ENCODE measurements at regions not wholly inside any gene's neighbourhood (a gene's known extent, or its start where the extent isn't known, plus 50 kb on each side); places are given as distances from the start of the nearest gene placed in this dataset.
"Not testable (repeated sequence)": the region's sequence is repeated elsewhere in the genome, so short reads cannot be mapped to it uniquely, and the experiment has no call there.

DNA sequence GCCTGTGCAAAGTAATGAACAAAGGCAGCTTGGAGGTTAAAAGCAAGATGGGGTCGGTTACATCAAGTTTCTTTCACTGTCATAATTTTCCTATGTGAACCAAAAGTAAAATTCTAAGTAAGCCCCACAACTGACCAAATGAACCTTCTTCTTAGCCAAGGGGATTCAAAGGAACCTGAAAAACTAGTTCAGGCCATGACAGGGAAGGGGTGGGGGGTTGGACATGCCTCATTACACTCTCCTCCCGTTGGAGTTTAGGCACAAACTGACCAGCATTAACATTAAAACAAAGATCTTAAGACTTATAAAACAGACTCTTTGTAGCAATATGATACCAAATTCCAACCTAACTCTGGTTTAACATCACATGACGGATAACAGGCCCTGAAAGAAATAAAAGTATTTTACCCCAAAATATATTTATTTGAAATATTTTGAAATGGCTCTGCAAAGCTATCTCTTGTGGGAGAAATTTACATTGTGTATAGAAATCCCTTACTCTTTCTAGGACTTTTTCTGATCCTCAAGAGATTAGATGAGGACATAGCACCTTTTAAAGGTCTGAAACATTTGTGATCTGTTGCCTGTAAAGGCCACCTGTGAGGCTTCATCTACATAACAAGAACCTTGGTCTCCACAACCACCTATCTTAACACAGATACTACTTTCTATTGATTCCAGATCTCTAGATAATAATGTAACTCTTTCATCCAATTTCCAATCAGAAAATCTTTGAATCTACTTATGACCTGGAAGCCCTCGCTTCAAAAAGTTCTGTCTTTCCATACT, 1829.0 kb upstream of the MIR17HG start:
- DNase-seq: no peak

DNA sequence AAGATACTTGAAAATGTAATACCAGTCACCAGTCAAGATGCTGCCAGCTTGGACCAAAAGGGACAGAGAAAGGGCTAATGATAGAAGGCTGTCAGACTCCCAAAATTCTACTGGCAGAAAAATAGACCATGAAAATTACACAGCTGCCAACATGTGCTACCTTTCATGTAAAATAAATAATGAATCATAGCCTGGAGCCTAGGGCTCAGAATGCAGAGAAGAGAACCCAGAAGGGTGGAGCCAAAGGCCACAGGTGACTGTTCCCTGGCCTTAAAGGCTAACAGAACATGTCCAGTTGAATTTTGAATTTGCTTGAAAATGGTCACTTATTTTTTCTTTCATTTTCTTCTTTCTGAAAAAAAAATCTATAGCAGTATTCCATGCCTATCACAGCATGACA, 1827.0 kb upstream of the MIR17HG start:
- no peak for DNase-seq

DNA sequence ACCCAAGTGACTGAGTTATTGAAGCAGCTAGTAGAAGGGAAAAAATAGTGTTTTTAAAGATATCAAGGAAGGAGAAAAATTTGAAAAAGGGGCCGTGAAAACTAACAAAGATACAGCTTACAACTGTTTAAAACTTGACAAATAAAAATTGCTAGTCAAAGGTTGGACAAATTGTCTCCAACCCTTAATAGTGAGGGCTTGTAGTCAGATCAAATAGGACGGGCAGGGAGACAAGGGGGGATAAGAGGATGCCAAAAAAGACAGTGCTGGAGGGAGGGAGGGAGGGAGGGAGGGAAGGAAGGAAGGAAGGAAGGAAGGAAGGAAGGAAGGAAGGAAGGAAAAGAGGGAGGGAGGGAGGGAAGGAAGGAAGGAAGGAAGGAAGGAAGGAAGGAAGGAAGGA, 1825.8 kb upstream of the MIR17HG start:
- not testable (repeated sequence) for DNase-seq

DNA sequence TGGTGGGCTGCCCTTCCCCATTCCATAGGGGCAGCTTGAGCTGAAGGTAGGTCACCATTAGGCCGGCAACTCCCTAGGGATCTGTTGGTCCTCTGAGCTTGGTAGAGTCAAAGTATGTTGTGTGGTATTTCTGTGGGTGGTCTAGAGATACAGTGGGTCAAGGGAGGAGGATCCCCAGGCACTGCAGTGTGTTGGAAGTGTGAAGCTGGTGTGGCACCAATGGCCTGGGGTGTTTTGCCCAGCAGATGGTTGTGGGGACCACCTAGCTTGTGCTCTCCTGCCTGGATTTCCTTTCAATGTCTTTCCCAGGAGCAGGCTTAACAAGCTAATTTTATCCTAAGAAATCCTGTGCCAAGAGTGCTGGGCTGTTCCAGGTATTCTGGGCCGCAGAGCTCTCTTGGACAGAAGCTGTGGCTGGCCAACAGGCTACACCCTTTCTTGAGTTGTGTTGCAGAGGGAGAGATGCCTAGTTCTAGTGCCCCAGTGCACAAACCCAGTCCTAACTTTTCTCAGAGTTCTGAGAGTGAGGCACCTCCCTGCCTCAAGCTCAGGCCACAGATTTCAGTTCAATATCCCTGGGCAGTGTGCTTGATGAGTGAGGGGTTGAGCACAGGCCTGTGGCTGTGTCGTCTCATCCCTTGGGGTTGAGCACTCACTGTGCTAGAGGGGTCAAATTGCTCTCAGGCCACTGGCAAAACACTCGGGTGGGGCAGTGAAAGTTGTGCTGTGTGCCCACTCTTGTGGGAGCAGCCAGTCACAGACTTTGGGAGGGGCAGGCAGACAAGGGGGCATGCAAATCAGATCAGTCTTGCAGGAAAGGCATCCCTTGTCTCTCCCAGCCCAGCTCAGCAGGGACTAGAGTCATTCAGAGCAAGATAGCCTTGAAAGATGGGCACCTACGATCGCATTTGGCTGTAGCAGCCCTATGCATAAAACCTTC, 1806.1 kb upstream of the MIR17HG start:
- DNase-seq: no peak

DNA sequence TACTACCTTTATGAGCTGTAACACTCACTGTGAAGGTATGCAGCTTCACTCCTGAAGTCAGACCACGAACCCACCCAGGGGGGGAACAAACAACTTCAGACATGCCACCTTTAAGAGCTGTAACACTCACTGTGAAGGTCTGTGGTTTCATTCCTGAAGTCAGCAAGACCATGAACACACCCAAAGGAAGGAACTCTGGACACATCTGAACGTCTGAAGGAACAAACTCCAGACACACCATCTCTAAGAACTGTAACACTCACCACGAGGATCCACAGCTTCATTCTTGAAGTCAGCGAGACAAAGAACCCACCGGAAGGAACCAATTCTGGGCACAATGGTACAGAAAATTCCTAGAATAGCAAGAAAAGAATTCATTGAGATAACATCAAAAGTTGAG, 1796.5 kb upstream of the MIR17HG start:
- DNase-seq: no peak

DNA sequence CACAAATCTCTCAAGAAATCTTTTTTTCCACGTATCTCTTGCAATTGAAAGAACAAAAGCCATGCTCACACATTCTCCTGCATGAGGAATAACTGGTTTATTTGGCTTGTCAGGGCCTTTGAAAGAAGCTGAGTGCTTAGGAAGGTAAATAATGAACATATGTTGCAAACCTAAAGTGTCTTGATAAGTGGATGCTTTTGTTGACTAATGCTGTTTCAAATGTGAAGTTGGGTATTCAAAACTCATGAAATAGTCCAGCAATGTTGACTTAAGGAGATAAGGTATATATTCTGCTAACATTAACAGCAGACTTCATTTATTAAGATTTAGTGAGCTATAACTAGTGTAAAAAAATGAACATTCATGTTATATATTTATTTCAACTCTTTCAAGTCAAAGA, 1792.7 kb upstream of the MIR17HG start:
- DNase-seq: no peak

DNA sequence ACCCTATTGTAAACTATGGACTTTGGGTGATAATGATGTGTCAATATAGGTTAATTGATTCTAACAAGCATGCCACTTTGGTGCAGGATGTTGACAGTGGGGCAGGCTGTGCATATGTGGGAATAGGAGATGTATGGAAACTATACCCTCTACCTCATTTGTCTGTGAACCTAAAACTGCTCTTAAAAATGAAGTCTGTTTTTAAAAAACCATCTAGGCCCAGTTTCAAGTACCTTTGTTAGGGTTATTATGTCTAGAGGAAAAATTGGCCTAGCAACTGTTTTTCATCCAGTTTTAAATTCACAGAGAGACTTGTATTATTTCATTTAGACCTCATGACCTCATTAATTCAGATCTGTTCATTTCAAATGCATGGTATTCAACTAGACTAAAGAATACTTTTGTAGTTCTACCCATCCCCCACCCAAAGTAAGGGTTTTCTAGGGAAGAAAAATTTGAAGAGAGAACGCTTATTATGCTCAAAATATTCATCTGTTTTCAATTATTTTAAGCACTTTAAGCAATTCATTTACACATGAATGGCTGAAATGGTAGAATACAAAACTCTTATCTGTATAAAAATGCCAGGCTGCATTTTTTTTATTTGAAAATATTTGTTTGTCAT, 1781.9 kb upstream of the MIR17HG start:
- no peak for DNase-seq

DNA sequence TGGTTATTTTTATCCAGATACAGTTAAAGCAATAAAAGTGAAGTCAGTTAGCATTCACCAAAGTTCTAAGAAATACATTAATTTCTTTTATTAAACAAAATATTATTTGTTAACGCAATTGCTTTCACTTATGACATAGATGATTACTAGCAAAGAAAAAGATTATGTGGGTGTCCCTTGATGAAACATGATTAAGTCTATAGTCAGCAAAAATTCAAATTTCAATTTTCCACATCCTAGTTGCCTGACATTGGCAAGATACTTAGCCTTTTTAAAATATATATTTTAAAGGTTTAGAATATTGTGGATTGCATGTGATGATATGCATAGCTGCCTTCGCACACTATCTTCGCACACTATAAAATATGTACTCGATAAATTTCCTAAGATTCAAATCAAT, 1780.5 kb upstream of the MIR17HG start:
- DNase-seq: no peak

DNA sequence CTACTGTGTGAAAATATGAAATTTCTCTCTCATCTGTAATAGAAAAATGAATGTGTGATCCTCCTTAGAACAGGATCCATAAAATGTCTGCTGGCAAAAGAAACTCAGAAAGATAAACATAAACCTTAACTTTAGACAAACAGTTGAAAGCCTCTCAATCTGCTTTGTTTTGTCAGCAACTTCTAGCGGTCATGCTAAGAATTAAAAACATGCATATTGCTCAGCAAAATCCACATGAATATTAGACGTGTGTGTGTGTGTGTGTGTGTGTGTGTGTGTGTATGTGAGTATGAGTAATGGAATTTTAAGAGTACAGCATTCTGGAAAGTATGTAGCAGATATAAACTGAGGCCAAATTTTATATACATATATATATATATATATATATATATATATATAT, 1779.2 kb upstream of the MIR17HG start:
- no peak for DNase-seq

DNA sequence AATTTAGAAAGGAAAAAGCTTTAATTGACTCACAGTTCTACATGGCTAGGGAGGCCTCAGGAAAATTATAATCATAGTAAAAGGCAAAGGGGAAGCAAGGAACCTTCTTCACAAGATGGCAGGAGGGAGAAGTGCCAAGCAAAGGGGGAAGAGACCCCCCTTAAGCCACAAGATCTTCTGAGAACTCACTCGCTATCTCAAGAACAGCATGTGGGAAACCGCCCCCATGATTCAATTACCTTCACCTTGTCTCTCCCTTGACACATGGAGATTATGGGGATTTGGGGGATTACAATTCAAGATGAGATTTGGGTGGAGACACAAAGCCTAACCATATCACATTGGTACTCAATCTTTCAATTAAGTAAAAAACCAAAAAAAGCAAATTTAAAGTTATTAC, 1778.7 kb upstream of the MIR17HG start:
- DNase-seq: no peak

DNA sequence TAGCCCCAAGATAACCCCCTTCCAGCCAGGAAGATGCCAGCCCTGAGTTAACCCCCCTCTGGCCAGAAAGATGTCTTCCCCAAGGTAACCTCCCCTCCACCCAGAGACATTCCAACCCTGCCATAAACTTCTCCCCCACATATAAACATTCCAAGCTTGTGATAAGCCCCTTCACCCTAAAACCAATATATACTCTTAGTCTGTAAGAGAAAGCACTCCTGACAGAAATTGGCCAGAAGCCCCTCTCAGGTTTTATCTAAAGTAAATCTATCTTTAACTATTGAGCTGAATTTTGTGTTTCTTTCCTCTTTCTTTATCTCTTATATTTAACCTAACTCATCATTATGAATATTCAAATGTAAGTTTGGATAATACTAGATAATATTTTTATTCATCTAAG, 1775.8 kb upstream of the MIR17HG start:
- no peak for DNase-seq

DNA sequence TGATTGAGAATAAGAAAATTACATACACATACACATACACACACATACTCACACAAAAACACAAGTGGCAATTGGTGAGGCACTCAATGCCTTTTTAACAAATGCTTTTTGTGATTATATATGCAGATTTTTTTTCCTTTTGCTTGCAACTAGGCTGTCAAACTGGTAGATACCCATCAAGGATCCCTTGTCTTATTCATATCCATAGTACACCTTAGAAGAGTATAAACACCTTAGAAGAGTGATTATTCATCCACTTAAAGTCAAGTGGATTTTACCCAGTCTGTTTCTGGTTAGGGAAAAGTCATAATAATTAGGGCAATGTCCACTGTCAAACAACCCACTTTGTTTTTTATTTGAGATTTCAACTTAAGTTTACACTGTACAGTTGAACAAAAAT, 1773.4 kb upstream of the MIR17HG start:
- no peak for DNase-seq

DNA sequence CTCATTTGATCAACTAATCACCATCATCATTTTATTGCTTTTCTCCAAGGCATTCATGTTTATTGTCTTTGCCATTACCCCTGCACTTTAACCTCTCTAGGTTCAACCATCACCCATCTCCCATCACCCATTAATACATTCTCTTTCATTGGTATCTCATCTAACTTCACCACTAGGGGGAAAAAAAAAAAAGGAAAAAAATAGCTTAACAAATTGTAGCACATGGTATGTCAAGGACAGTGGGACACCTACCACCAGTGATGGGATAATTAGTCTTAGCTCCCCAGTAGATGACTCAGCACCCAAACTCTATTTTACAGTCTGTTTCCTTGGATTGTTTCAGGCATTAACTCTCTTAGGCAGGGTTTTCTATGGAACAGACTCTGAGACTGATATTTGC, 1770.2 kb upstream of the MIR17HG start:
- DNase-seq: no peak

DNA sequence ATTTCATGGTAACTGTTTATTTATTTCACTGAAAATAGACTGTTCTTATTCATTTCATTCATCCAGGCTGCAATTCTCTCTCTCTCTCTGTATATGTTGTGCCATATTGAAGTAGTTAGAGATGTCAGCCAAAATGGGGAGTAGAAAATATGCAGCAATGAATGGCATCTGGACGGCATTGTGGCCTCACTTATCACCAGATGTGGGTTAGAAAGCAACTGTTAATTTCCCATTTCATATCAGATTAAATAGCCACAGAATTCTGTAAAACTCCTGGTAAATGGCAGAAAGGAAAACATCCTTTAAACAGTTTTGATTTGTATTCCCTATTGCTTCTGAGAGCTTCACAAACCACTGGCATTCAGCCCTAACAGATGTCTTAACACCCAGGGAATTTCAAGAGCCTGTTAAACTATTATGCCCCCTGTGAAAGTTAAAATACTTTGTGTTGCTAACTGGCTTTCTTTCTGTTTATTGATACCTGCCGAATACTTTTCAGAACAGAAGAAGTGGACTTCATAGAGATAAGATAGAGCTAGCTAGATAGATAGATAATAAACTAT, 1763.3 kb upstream of the MIR17HG start:
- DNase-seq: no peak

DNA sequence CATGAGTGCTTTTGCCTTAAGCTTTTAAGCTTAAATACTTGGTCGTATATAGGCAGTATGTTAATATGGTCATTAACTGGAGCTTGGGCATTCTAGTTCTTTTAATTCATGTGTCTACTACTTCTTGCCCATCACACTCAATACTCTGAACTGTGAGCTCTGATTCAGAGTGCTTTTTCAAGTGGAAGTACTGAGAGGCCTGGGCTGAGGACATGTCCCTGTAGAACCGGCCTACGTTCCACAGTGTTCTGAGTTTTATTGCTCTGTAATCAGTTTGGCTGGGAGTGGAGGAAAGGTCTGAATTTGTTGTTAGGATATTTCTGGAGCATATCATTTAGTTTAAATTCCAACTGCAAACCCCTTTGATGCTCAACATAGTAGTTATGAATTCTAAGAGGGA, 1744.8 kb upstream of the MIR17HG start:
- DNase-seq: no peak

DNA sequence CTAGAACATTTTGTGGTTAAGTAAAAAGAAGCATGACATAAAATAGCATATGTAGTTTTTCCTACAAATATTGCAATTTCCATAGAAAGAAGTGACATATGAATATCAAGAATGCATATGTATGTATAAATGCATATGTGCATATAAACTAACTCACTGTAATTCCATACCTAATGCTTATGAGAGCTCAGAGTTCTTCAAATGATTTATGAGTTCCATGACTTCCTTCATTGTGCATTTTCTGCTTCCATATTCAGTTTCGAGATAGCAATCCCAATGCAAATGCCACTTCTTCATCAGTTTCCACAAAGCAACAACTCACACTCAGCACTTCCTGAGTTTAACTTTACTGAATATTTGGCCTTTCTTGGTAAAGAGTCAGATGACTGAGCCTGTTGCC, 1744.3 kb upstream of the MIR17HG start:
- DNase-seq: no peak

DNA sequence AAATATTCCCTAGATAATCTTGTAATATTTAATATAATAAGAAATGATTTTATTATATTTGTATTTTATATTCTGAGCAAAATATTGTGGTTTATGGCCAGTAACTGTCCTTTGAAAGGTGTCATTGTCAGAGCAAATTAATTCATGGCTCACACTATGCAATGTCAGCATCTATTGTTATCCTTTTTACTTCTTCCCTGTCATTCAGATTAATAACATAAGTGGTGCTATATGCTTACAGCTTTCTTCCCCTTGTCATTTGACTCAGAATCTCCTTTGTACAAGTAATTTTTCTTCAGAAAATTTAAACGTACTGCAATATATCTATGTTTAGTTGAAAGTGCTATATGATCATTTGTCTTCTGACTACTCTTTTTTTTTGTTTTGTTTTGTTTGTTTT, 1738.2 kb upstream of the MIR17HG start:
- no peak for DNase-seq

DNA sequence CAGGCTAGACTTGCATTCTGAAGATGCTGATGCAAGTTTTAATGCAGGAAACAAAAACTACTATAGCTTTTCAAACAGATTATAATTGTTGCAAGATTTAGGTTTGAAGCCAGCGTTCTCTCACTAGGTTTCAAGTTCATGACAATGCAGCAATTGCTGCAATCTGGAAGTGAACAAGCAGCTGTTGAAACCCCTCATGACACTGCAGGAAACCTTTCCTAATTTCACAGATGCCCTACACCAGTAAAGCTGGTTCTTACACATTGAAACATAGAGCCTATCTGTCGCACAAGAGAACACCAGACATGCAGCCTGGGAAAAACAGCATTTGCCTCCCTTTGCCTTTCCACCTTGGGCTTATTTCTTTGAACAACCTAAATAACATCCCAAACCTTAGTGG, 1737.2 kb upstream of the MIR17HG start:
- no peak for DNase-seq

DNA sequence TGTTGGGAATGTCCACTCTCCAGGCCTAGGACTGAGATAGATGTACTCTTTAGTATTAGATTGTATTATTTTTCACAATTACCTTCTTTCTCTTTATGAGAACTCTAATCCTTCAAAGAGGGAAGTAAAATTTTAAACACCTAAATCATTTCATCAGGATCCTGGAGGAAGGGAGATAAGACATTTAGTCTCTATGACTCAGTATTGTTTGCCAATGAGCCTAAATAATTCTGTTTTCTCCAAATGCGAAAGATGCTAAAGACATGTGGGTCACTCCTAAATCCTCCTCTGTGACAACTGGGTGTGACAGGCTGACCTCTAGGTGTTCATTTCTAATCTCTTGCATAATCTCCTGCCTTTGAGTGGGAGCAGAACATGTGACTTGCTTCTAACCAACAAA, 1736.6 kb upstream of the MIR17HG start:
- DNase-seq: no peak

DNA sequence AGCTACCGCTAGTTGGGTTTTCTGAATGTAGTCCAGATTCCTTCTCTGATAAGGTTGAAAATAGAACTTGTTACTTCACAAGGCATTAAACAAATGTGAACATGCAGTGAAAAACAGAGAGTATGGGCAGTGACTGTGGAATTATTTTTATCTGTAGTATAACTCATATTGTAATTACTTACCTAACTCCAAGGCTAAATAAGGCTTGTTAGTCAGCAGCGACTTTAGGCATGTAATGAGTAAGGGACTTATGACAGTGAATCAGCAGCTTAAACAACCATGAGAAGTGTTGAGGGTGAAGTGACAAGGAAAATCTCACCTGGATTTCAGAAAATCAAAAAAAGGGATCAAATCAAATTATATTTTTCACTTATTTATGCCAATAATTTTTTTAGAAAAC, 1719.5 kb upstream of the MIR17HG start:
- DNase-seq: no peak

DNA sequence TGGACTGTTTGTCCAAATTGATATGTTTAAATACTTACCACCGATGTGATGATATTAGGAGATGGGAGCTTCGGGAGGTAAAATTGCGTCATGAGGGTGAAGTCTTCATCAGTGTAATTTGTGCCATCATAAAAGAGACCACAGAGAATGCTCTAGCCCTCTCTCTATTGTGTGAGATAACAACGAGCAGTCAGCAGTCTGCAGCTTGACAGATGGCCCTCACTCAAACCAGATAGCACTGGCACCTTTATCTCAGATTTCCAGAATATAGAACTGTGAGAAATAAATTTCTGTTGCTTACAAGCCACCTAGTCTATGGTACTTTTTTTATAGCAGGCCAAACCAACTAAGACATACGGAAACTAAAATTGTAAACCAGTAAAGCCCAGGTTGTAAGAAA, 1718.9 kb upstream of the MIR17HG start:
- no peak for DNase-seq

DNA sequence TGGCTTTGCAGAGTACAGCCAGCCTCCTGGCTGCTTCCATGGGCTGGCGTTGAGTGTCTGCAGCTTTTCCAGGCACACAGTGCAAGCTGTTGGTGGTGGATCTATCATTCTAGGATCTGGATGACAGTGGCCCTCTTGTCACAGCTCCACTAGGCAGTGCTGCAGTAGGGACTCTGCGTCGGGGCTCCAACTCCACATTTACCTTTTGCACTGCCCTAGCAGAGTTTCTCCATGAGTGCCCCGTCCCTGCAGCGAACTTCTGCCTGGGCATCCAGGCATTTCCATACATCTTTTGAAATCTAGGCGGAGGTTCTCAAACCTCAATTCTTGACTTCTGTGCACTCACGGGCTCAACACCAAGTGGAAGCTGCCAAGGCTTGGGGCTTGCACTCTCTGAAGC, 1697.3 kb upstream of the MIR17HG start:
- no peak for DNase-seq

DNA sequence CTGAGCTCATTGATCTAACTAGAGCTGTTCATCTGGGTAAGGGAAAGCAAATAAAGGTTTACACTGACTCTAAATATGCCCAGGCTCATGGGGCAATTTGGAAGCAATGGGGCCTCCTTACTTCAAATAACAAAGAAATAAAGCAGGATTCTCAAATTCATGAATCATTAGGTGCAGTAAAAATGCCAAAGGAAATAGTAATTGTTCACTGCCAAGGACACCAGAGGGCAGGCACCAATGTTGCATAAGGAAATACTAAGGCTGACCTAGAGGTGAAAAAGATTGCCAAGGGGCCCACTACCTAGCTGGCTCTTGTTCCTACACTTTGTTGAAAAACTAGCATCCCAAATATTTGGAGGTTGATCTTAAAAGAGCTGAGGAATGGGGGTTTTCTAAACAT, 1686.7 kb upstream of the MIR17HG start:
- no peak for DNase-seq

All from SW 1271 (cell line).